Hypothalamus (tissue), 51 donors: ENCODE measurements at regions not wholly inside any gene's neighbourhood (a gene's known extent, or its start where the extent isn't known, plus 50 kb on each side); places are given as distances from the start of the nearest gene placed in this dataset.

Source experiments
- DNase-seq, 51 donors: peaks; one replicate each; lab custom pipeline; 2025; lab: John Stamatoyannopoulos, UW

DNA sequence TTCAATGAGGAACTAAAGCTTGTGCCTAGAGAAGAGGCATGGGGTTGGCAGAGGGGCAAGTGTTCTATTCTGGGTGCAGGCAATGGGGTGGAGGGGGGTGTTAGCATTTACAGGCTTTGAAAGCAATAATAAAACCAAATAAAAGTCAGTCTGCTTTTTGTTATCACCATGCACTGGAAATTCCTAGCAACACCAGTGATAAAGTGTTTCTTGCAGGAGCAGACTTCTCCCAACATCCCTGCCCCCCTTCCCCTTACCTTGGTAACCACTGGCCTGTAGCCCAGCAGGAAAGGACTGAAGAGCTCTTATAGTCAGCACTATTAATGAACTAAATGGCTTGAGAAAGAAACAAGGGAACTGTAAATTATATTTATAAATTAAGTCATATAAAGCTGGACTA lies 65.2 kb upstream of the SESN3 start:
- DNase-seq: peak in 1 of 51 donors; percentile 2

DNA sequence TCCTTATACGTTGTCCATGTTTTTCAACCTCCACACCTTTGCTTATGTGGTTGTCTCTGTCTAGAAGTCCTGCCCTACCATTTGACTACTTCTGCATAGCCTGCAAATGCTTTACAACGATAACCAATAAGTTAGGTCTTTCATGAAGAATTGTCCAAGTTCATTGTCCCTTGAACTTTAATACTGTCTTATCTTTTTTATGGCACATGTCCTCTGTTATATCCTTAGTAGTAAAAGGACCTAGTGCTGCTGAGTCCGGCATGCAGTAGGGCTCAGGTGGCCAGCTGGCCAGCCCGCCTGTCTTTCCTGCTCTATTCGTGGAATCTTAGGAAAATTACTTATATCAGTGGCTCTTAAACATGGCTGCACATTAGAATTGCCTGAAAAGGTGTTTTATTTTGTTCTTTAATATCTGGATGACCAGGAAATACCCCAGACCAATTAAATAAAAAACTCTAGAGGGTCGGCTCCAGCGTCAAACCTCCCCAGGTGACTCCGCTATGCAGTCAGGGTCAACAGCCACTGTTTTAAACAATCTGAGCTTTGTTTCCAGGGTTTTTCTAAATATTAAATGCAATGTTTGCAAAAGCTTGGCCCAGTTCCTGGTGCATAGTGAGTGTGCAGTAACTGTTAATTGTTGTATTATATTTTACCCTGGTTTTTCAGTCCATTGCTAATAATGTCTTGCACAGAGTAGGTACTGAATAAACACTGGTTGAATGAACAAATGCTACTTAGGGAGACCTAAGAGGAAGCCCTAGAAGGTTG lies 64.6 kb upstream of the SESN3 start:
- no peak for DNase-seq

DNA sequence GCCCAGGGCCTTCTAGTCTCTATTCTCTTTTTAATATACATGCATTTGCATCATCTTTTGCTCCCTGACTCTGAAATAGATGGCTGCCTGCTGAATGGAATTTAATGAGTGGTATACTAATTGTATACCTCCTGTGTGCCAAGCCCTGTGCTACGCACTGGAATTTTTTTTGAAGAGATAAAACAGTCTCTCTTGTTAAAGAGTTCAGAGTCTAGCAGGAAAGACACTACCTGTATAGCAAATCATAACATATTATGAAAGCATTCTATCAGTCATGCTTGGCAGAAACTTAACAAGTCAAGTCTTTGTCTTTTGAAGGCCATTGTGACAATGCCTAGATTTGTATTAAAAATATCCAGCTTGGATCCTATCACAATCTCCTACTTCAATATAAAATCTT lies 63.7 kb upstream of the SESN3 start:
- no peak for DNase-seq

DNA sequence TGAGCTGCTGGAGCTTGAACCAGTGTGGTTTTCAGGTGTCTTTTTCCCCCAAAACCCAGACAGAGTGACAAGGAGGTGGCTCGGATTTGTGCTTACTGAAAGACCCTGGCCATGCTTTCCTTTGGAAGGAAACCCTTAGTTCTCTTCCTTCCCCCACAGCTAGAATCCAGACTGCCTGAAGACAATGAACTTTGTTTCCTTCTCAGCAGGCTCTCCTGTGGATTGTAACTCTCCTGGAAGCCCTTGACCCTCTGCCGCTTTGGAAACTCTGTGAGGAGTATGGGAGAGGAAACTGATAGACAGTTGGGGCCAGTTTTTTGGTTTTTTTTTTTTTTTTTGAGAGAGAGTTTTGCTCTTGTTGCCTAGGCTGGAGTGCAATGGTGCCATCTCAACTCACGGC lies 62.1 kb upstream of the SESN3 start:
- no peak for DNase-seq

DNA sequence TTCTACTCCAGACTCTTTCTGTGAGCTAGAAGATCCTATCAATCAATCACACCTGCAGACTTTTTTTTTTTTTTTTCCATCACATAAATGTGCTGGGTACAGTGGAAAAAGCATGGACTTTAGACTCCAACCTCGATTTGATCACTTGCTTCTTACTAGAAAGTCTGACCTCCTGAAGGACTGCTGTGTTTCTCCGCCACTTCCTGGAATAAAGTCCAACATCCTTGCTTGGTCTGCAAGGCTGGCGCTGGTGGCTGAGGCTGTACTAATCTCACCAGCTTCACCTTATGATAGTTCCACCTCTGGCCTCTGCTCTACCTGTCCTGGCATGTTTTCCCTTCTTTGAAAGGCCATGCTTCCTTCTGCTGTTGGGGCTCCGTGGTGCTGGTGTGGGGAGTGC lies 60.9 kb upstream of the SESN3 start:
- DNase-seq: no peak

DNA sequence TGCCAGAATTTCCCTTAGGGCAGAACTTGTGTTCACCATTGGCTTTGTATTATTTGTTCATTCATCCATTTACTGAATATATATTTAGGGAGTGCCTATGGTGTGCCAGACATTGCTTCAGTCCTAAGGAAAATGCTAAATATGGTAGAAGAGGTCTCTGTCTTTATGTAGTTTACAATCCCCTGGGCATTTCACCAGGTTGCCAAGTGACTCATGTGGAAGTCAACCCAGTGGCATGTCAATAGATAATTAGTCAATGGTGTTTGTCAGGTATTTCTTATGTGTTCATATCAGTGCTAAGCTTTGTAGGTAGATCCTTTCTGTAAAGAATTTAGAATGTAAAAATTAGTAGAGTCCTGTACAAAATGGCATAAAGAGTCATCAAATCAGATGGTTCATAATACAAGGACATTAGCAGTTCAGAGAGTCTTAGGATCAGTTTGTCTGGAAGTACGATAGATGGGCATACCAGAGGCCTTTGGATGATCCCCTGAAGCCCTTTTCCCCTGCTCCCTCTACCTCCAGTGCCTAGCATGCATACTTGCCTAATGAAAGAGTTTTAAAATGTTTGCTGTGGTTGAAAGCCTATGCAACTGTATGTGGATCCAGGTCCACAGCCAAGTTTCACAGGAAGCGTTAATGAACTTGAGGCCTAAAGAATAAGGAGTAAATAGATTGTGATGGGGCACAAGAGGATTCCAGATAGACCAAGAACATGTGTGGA lies 58.5 kb upstream of the SESN3 start:
- DNase-seq: no peak

DNA sequence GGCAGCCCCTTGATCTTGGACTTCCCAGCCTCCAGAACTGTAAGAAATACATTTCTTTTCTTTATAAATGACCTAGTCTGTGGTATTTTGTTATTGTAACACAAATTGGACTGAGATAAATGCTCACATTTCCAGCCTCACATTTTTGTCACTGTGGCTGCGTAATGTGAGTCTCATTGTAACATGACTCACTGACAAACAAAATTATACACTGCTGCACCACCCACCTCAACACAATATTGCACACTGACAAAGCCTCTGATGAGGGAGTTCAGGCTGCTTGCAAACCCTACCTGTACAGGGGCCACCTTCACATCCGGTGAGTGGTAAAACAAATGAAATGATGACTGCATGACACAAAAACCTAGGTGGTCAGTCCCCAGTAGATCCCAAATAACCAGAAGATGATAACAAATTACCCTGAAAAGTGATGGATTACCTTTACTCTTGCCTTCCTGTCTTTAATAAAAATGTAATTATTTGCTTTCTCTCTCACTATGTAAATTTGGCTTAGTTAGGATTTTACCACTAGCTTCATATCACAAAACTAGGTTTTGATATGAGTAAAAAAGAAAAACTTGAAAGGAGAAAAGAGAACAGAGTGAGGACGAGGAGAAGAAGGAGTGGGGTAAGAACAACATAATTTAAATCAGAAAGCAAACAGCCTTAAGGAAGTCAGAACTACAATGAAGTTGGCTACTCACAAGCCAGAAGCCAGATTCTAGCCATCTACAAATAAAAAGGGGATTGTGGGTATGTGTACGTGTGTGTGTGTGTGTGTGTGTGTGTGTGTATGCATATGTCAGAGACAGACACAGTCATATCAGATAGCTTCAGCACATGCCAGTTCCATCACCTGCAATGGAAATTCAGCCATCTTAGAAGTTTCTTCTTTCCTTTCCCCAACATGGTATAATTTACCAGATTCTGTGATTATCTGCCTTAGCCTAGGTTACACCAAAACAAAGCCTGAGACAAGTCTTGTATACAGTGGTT lies 53.4 kb upstream of the SESN3 start:
- peak in 2 of 51 donors; percentile 2 to 31 for DNase-seq

DNA sequence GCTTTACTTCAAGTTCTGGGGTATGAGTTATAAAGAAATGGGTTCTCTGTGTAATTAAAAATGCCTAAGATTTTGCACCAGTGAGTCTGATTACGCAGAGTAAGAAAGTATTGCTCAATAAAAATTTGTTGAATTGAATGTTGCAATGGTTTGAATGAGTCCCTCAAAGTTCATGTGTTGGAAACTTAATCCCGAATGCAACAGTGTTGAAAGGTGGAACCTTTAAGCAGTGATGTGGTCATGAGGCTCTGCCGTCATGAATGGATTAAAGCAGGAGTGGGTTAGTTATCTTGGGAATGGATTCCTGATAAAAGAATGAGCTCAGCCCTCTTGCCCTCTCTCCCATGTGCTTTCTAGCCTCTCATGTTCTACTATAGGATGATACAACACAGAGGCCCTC lies 52.6 kb upstream of the SESN3 start:
- DNase-seq: no peak

DNA sequence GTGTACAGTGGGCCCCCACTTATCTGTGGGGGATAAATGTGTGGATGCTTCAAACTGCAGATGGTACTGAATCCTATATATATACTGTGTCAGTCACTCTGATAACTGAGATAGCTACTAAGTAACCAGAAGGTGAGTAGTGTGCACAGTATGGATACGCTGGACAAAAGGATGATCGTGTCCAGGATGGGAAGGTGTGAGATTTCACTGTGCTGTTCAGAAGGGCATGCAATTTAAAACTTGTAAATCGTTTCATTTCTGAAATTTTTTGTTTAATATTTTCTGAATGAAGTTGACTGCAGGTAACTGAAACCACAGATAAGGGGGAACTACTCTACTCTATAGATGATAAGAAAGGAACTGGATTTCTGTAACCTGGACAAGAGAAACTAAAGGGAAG lies 52.1 kb upstream of the SESN3 start:
- no peak for DNase-seq

DNA sequence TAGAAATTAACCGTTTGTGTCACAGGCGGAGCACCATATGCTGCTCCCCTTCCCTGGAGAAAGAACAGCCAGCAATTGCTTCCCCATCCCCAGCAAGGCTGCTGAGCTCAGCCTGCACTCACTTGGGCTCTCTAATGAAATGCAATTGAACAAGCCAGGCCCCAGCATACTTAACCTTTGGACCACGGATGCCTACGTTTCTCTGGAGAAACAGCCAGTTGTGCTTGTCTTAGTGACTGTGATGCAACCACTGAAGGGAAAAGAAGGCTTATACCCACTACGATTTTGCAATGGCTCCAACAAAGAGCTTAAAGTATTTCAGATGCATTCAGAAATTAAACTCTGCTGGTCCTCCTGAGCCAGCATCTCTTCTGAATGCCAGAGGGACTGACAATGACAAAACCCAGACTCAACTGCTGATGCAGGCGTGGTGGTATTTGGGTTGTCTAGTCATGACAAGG lies 51.3 kb upstream of the SESN3 start:
- DNase-seq: peak in 4 of 51 donors; percentile 2 to 35 (median 22)
